SK-N-SH treated with all-trans-retinoic acid at 6 μM for 48 hours (cell line): ENCODE measurements at regions not wholly inside any gene's neighbourhood (a gene's known extent, or its start where the extent isn't known, plus 50 kb on each side); places are given as distances from the start of the nearest gene placed in this dataset.

Experiments
- ATAC-seq: fragments of 200-7000 bp; cut with Tn5 transposase; 3 replicates; pipeline ENCODE4 v1.9.1; 2020; ENCODE audit warnings: mild to moderate bottlenecking, moderate library complexity
- ARNTL ChIP-seq: fragments of 450-650 bp; formaldehyde crosslinking; IDR thresholded peaks from 2 replicates; pipeline ENCODE4 v1.5.0; 2020; ENCODE audit warnings: low read depth, mild to moderate bottlenecking, moderate library complexity, borderline replicate concordance
- BACH2 ChIP-seq: fragments of 250-450 bp; sonication (Bioruptor Pico); IDR thresholded peaks from 2 replicates; pipeline ENCODE4 v1.9.0; 2021; ENCODE audit warnings: mild to moderate bottlenecking, borderline replicate concordance
- CSRNP3 ChIP-seq: fragments of 250-450 bp; sonication (Bioruptor Pico); IDR thresholded peaks from 2 replicates; pipeline ENCODE4 v1.5.1; 2021; ENCODE audit warnings: mild to moderate bottlenecking, moderate library complexity
- ESRRG ChIP-seq: fragments of 250-450 bp; sonication (Bioruptor Pico); IDR thresholded peaks from 2 replicates; pipeline ENCODE4 v1.6.1; 2021; ENCODE audit warnings: mild to moderate bottlenecking
- GLIS3 ChIP-seq: fragments of 250-450 bp; sonication (Bioruptor Pico); IDR thresholded peaks from 2 replicates; pipeline ENCODE4 v1.5.0; 2020; ENCODE audit warnings: mild to moderate bottlenecking, moderate library complexity
- ISL1 ChIP-seq: fragments of 250-450 bp; sonication (Bioruptor Pico); IDR thresholded peaks from 2 replicates; pipeline ENCODE4 v2.1.2; 2022; ENCODE audit warnings: mild to moderate bottlenecking, moderate library complexity
- PATZ1 ChIP-seq: fragments of 250-450 bp; sonication (Bioruptor Pico); IDR thresholded peaks from 2 replicates; pipeline ENCODE4 v1.8.0; 2020; ENCODE audit warnings: mild to moderate bottlenecking, moderate library complexity, borderline replicate concordance
- SNAI2 ChIP-seq: fragments of 250-450 bp; sonication (Bioruptor Pico); IDR thresholded peaks from 2 replicates; pipeline ENCODE4 v1.5.0; 2020; ENCODE audit warnings: mild to moderate bottlenecking, moderate library complexity
- TCF4 ChIP-seq: fragments of 250-450 bp; sonication (Bioruptor Pico); IDR thresholded peaks from 2 replicates; pipeline ENCODE4 v1.8.0; 2021; ENCODE audit warnings: mild to moderate bottlenecking, moderate library complexity, borderline replicate concordance
- TOX ChIP-seq: fragments of 250-450 bp; sonication (Bioruptor Pico); IDR thresholded peaks from 2 replicates; pipeline ENCODE4 v1.8.0; 2021; ENCODE audit warnings: mild to moderate bottlenecking, moderate library complexity, borderline replicate concordance
- TSHZ2 ChIP-seq: fragments of 250-450 bp; sonication (Bioruptor Pico); IDR thresholded peaks from 2 replicates; pipeline ENCODE4 v1.5.0; 2020; ENCODE audit warnings: mild to moderate bottlenecking, moderate library complexity
- ZC3H10 ChIP-seq: fragments of 250-450 bp; sonication (Bioruptor Pico); IDR thresholded peaks from 2 replicates; pipeline ENCODE4 v1.5.1; 2021; ENCODE audit warnings: mild to moderate bottlenecking, moderate library complexity
- ZFP3 ChIP-seq: fragments of 250-450 bp; sonication (Bioruptor Pico); IDR thresholded peaks from 2 replicates; pipeline ENCODE4 v1.5.0; 2020; ENCODE audit warnings: mild to moderate bottlenecking, moderate library complexity
- ZFP30 ChIP-seq: fragments of 450-650 bp; formaldehyde crosslinking; IDR thresholded peaks from 2 replicates; pipeline ENCODE4 v1.5.0; 2022; ENCODE audit warnings: mild to moderate bottlenecking, moderate library complexity
- ZNF565 ChIP-seq: fragments of 450-650 bp; formaldehyde crosslinking; conservative IDR thresholded peaks from 2 replicates; pipeline ENCODE4 v1.5.0; 2020; ENCODE audit warnings: low read depth, mild to moderate bottlenecking, moderate library complexity
- ZNF70 ChIP-seq: fragments of 450-650 bp; formaldehyde crosslinking; IDR thresholded peaks from 2 replicates; pipeline ENCODE4 v1.5.0; 2020; ENCODE audit warnings: mild to moderate bottlenecking, moderate library complexity
- ZNF8 ChIP-seq: fragments of 450-650 bp; formaldehyde crosslinking; IDR thresholded peaks from 2 replicates; pipeline ENCODE4 v1.5.0; 2020; ENCODE audit warnings: mild to moderate bottlenecking, moderate library complexity
- TF ChIP-seq, protein P1 (sequence below): fragments of 250-450 bp; sonication (Bioruptor Pico); IDR thresholded peaks from 2 replicates; pipeline ENCODE4 v1.5.1; 2020; ENCODE audit warnings: low read depth, mild to moderate bottlenecking, moderate library complexity
- TF ChIP-seq, protein P2 (sequence below): fragments of 250-450 bp; sonication (Bioruptor Pico); IDR thresholded peaks from 2 replicates; pipeline ENCODE4 v1.8.0; 2021; ENCODE audit warnings: low read depth, mild to moderate bottlenecking, moderate library complexity, borderline replicate concordance

- TF ChIP-seq, protein P1, sequence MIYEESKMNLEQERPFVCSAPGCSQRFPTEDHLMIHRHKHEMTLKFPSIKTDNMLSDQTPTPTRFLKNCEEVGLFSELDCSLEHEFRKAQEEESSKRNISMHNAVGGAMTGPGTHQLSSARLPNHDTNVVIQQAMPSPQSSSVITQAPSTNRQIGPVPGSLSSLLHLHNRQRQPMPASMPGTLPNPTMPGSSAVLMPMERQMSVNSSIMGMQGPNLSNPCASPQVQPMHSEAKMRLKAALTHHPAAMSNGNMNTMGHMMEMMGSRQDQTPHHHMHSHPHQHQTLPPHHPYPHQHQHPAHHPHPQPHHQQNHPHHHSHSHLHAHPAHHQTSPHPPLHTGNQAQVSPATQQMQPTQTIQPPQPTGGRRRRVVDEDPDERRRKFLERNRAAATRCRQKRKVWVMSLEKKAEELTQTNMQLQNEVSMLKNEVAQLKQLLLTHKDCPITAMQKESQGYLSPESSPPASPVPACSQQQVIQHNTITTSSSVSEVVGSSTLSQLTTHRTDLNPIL: no peak
- TF ChIP-seq BACH2 (CRISPR knock-in tag) (no peak), TCF4 (no peak)
- no peak for ATAC-seq
Observed at GRCh38 chr15:77731067-77731466, 98.4 kb upstream of the LINGO1 start.

DNA sequence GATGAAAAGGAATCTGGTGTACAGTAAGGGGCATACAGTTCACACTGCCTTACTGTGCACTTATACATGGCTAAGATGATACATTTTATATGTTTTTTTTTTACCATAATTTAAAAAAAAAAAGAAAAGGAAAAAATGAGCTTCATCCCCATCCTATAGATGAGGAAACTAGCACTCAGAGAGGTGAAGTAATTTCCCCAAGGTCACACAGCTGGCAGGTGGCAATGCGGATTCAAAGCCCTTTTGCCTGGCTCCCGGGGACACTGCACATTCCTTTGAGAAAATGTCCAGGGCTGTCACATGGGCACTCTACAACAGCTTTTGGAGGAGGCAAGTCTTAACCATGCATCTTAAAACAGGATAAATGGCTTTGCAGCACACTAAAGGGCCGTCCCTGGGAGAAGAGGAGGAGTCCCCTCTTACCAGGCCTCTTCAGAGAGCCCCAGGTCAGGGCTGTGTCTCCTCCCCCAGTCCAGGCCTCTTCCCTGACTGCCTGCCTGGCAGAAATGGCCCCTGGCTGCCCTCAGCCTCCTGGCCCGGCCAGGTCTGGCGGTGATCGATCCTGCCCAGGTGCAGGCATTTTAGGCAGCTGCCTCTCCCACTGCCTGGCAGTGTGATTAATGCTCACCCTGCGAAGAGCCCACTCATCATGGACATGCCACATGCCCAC is 95.1 kb upstream of the LINGO1 start:
- no peak for TF ChIP-seq ZNF565 (CRISPR knock-in tag)
- TF ChIP-seq ZC3H10 (CRISPR knock-in tag): no peak
- ATAC-seq: no peak

DNA sequence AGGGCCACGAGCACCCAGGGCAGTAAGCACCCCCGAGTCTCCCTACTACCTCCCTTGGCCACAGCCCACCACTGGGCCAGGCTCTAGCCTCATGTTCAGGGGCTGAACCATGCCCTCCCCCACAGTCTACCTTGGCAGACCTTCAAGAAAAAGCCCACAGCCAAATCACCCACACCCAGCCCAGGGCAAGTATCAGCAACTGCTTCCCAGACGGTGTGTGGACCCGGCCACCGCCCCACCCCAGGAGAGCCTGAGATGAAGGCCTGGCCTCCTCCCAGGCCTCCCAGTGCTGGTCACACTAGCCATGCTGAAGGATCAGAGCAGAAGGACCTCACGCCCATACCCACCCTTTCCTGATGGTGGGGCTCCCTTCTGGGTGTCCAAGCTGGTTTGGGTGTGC is 92.0 kb upstream of the LINGO1 start:
- ATAC-seq: no peak
- no peak for TF ChIP-seq ZC3H10 (CRISPR knock-in tag)
- no peak for TF ChIP-seq TCF4
- TF ChIP-seq, protein P2, sequence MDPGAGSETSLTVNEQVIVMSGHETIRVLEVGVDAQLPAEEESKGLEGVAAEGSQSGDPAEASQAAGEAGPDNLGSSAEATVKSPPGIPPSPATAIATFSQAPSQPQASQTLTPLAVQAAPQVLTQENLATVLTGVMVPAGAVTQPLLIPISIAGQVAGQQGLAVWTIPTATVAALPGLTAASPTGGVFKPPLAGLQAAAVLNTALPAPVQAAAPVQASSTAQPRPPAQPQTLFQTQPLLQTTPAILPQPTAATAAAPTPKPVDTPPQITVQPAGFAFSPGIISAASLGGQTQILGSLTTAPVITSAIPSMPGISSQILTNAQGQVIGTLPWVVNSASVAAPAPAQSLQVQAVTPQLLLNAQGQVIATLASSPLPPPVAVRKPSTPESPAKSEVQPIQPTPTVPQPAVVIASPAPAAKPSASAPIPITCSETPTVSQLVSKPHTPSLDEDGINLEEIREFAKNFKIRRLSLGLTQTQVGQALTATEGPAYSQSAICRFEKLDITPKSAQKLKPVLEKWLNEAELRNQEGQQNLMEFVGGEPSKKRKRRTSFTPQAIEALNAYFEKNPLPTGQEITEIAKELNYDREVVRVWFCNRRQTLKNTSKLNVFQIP (CRISPR knock-in tag): no peak
- no peak for TF ChIP-seq TSHZ2 (CRISPR knock-in tag)
- TF ChIP-seq CSRNP3 (CRISPR knock-in tag): no peak
- no peak for TF ChIP-seq GLIS3 (CRISPR knock-in tag)
- TF ChIP-seq ZFP3 (CRISPR knock-in tag): no peak
- TF ChIP-seq PATZ1 (CRISPR knock-in tag): no peak

DNA sequence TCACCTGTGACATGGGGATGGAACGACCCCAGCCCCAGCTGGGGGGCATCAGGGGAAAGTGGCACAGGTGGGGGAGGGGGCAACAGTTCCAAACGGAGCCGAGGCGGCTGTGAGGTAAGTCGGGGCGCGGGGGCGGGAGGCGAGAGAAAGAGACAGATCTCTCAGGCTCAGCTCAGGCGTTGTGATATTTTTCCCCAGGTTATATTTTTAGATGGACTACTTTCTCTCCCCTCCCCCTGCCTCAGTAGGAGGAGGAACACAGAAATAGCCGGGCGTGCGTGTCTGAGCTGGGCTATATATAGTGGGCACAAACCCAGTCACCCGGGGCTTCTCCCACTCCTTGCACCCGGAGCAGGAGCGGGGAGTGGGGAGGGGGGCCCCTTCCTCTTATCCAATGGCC is 91.0 kb upstream of the LINGO1 start:
- ATAC-seq: no peak
- TF ChIP-seq ZC3H10 (CRISPR knock-in tag): no peak
- TF ChIP-seq ISL1 (CRISPR knock-in tag): no peak
- no peak for TF ChIP-seq TSHZ2 (CRISPR knock-in tag)
- TF ChIP-seq PATZ1 (CRISPR knock-in tag): no peak
- no peak for TF ChIP-seq ARNTL (CRISPR knock-in tag)
- TF ChIP-seq, protein P1: no peak
- no peak for TF ChIP-seq ESRRG
- no peak for TF ChIP-seq SNAI2 (CRISPR knock-in tag)
- no peak for TF ChIP-seq ZNF70 (CRISPR knock-in tag)
- no peak for TF ChIP-seq TOX (CRISPR knock-in tag)
- TF ChIP-seq BACH2 (CRISPR knock-in tag): no peak
- TF ChIP-seq ZFP30 (CRISPR knock-in tag): no peak
- TF ChIP-seq ZFP3 (CRISPR knock-in tag): no peak
- no peak for TF ChIP-seq TCF4
- TF ChIP-seq ZNF8 (CRISPR knock-in tag): no peak
